ENCODE measurements at regions not wholly inside any gene's neighbourhood (a gene's known extent, or its start where the extent isn't known, plus 50 kb on each side); places are given as distances from the start of the nearest gene placed in this dataset.
A peak's percentile ranks its signal among the peaks of the same experiment; 100 is the strongest.

DNA sequence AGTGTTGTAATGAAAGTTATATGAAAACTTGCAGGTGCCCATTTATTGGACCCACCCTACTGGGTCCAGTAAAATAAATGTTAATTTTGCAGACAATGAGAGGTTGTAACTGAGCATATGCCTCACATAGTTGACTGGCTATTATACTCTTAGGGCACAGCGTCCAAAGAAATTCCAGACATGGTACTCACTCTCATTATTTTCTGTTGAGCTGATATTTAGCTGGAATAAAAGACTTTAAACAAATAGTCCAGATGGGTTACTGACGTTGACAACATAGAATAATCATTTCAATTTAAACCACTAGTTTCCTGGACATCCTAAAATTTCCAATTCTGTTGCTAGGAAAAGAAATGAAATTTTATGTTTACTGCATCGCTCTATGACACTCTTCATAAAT lies 174.5 kb downstream of the ZNF365 start:
- DNase-seq (ENCODE audit: low spot score) = no peak

DNA sequence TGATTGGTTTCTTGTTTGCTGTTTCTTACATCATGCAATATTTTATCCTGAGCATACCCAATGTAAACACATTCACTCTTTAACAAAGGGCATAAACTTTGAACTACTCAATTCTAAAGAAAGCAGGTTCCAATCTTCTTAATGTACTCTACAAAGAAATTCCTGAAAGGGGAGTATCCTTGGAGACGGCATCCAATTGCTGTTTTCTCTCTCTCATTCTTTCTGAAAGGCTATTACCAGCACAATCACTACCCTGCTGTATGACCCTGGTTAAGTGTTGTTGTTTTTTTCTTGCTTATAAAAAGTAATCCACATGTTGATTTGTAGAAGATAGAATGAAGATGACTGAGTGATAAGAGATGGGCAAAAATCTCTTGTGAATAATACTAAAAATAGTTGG lies 176.0 kb downstream of the ZNF365 start:
- DNase-seq (ENCODE audit: low spot score) = no peak

- peak; percentile 76 for DNase-seq (ENCODE audit: low spot score)
These were observed 180.5 kb downstream of the ZNF365 start for GRCh38 chr10:62554632-62555199.

GRCh38 chr10:62559481-62560200 lies 185.5 kb downstream of the ZNF365 start:
- DNase-seq (ENCODE audit: low spot score) = no peak

DNA sequence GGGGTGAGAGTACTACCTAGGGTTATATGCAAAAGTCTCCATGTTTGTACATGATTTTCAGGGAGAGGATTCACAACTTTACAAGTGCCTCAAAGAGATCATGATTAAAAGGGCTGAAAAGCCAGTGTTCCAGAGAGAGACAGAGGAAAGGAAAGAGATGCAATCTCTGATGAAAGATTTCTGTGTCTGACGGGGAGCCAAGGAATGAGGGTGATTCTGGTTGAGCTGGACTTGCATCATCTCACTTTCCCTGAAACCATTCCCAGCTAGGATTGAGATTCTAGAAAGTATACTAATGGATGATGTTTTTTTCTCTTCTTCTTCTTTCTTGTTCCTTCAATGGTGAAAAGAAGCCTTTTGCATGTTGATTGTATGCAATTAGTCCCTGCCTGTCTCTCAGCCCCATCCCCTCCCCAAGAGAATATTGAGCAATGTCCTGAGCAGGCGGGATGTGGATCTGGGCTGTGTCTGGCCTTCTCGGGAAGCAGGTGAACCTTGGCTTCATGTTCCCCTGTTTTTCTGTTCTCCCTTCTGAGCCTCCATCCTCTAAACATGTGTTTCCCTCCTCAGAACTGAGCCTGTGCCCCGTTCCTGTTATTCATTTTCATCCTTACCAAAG lies 186.1 kb downstream of the ZNF365 start:
- no peak for DNase-seq (ENCODE audit: low spot score)

GRCh38 chr10:62561151-62561550 lies 187.0 kb downstream of the ZNF365 start:
- no peak for DNase-seq (ENCODE audit: low spot score)

DNA sequence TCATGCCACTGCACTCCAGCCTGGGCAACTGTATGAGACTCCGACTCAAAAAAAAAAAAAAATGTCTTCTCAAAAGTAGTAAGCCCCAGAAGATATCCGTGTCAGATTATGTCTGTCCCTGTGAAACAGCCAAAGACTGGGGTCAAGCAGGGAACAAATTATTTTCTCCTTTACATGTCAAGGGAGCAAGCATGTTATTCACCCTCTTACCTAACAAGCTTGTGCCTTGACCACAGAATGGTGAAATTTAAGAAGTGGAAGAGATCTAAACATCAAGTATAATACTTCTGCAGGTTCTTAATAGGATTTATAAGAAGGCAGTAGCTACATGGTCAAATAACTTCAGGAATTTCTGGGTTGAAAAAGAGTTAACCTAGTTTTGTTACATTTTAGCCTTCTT lies 187.9 kb downstream of the ZNF365 start:
- no peak for DNase-seq (ENCODE audit: low spot score)

DNA sequence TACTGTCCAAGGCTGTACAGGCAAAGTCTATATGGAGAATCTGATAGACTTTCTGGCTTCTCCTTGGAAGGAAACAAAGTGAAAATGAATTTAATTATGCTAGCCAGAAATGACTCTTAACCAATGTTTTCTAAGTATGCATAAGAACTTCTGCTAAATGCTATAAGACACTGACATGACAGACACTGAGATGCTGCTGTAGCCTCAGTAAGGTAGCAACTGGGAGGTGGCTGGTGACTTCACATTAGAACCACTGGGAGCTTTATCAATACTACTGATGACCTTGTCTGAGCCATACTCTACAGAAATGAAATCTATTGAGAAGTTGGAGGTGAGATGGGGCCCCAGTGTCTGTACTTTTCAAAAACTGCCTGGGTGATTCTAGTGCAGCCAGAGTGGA lies 188.6 kb downstream of the ZNF365 start:
- no peak for DNase-seq (ENCODE audit: low spot score)

GRCh38 chr10:62573929-62574328 lies 199.8 kb downstream of the ZNF365 start:
- DNase-seq (ENCODE audit: low spot score) = no peak

GRCh38 chr10:62577076-62577475 lies 202.9 kb downstream of the ZNF365 start:
- DNase-seq (ENCODE audit: low spot score) = no peak

GRCh38 chr10:62577666-62578291 lies 203.6 kb downstream of the ZNF365 start:
- no peak for DNase-seq (ENCODE audit: low spot score)

- no peak for DNase-seq (ENCODE audit: low spot score)
These were observed 204.1 kb downstream of the ZNF365 start for GRCh38 chr10:62578301-62578700.

DNA sequence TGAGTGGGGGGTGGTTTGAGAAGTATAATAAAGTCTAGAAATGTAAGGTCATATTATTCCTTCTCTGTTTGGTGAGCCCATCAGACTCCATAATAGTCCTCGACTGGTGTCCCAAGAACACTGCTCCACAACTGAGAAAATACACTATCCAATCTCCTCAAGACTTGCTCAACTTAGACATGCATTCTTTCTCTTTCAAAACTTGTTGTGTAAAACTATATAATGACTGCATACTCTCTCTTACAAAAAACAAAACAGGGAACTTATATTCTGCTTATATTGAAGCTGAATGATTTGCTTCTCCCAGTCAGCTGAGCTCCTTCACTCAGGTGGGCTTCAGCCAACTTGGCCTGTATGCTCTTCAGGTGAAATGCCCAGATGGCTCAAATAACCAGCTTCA lies 204.7 kb downstream of the ZNF365 start:
- no peak for DNase-seq (ENCODE audit: low spot score)

DNA sequence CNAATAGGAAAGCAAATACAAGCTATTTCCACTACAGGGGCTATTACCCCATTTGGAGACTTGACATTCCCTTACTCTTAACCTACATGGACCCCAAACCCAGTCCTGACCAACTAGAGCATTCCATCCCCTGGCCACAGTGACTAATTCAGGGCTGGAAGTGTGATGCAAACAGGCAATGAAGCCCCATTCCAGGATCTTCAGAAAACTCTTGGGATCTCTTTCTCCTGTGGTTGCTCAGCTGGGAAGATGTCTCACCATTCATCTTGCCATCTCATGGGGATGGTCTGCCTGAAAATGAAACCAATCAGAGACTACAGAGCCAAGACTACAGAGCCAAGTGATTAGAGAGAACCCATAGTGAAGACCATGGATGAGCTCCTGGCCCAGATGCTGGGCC lies 206.2 kb downstream of the ZNF365 start:
- DNase-seq (ENCODE audit: low spot score) = no peak

DNA sequence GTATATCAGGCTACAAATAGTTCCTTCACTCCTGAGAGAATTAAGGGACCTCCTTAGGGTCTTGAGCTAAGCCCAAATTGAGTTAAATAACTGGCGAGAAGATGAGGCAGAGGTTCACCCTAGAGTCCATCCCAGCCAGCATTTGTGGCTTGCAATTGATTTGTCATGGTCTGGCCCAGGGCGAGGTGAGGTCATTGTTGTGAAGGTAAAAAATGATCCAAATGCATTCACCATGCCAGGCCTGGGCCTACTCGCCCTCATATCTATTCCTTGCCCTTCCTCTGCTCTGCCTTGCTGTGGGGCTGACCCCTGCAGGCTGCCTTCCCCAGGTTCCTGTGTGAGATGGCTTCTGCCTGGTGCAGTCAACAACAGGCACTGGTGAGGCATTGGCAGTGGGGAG lies 207.2 kb downstream of the ZNF365 start:
- DNase-seq (ENCODE audit: low spot score) = no peak

DNA sequence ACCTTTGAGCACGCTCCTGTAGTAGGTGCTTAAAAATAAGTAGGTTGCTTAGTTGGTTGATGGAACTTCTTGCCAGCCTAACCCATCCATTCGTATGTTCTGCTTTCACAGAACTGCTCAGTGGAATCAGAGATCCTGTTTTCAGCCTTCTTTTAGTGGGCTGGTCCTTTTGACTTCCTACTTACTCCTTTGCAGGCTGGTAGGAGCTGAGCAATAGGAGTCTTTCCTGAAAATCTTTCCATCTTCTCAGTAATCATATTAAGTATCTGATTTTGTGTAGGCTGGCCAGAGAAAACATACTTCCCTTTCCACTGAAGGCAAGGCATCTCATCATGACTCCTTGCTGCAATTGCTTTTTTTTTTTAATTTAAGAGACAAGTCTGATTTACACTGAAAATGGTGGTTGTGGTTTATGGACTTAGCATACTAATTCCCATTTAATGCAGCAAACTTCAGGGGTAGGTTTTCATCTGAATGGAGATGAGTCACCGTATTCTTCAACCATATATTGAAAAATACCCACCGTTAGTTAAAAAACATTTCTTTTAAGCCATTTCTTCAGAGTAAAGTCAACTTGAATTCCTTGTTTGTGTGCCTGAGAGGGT lies 208.0 kb downstream of the ZNF365 start:
- DNase-seq (ENCODE audit: low spot score) = peak; percentile 34

GRCh38 chr10:62582804-62583208 lies 208.6 kb downstream of the ZNF365 start:
- DNase-seq (ENCODE audit: low spot score) = peak; percentile 55

DNA sequence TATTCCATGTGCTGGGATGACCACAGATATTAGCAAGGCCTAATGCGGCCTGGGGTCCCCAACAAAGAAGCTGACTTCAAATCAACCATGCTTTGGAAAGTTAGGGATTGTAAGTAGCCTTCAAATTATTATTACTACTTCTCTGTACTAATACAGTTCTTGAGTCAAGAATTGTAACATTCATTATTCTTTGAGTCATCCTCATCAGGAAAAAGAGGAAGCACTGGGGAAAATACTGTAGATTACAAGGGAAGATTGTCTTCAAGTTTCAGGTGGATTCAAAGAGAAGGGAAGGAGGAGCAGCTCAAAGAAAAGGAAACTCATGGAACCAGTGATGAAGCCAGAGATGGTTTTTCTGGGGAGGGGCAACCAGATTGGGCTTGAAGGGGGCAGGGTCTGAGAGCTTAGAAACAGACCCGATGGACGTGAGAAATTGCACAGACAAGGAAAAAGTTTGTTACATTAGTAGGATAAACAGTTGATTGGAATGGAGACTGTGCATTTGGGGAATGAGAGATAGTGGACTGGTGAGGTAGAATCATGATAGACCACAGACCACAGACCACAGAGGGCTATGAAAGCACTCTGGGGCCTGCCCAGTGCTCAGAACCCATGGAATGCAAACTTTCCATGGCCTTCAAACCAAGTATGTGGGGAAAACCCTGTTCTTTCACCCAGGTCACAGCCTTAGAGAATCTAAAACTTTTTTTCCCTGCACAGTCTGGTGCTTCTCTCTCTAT lies 209.9 kb downstream of the ZNF365 start:
- DNase-seq (ENCODE audit: low spot score) = peak; percentile 87

- DNase-seq (ENCODE audit: low spot score) = no peak
These were observed 210.6 kb downstream of the ZNF365 start for GRCh38 chr10:62584731-62585130.

GRCh38 chr10:62585211-62585775 lies 211.1 kb downstream of the ZNF365 start:
- no peak for DNase-seq (ENCODE audit: low spot score)

- no peak for DNase-seq (ENCODE audit: low spot score)
These were observed 212.8 kb downstream of the ZNF365 start for GRCh38 chr10:62587011-62587410.

All from H4 (cell line).